ENCODE measurements at regions not wholly inside any gene's neighbourhood (a gene's known extent, or its start where the extent isn't known, plus 50 kb on each side); places are given as distances from the start of the nearest gene placed in this dataset.

DNA sequence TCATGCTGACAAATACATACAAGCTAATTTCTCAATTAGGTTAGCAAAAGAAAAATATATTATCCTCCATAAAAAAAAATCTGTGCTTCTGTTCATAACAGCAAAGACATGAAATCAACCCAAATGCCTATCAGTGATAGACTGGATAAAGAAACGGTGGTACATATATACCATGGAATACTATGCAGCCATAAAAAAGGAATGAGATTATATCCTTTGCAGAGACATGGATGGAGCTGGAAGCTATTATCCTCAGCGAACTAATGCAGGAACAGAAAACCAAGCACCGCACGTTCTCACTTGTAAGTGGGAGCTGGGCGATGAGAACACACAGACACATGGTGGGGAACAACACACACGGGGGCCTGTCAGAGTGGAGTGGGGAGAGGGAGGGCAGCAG, 84.0 kb upstream of the PALMD start:
- intact Hi-C loops (cut with DNase I) = no loop called here
- no peak for DNase-seq

DNA sequence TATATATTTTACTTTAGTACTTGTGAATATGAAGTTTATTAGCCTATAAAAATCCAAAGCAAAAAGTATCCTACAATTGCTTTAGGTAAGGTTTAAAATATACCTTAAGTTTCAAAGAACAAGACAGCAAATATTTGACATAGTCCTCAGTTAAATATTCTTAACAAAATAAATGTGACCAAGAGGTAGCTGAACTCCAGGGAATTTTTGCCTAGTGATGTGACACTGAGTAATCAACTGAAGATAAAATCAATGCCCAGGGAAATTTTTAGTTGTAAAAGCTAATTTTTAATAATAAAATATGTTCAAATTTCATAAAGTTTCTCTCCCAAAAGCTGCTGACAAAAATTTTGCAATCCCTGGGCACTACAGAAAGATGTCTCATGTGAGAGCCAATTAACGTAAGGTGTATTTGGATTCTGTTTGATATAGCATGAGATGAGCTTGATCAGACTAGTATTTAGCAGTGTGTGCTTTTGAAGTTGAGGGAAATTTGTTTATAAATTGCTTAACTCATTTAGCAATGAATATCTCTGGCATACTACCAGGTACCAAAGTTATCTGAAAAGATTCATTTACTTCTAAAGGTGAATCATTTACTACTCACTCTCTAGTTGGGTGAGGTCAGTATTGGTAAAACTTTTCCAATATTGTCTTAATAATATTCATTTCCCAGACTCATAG, 80.2 kb upstream of the PALMD start:
- intact Hi-C loops (cut with DNase I) = no loop called here
- no peak for DNase-seq

DNA sequence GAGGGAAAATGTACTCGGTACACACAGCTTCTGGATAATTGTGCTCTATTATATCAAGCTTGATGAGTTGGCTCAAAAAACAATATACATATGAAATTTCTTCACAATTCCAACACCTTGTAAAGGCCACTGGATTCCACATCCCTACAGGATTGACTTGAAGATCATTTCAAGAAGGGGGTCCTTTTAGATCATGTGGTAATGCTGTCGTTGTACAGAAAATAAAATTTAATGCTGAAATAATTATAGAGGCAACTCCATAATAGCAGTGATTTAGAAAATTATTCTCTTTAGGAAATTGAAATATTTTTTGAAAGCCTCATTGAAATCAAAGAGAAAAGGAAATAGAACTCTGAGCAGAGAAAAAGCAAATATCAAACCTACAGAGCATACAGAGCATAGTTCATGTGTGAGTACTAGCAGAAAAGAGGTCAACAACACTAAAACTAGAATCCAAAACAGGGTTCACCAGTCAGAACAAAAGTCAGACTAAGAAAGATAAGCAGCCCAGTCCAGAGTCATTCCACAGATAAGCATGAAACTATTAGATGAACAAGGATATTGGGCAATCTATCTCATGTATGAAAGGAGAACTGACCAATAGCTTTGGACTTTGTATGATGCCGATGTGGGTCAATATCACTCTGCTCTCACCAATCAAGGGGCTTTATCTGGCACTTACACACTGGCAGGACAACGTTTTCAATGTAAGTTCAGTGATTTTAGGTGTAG, 79.5 kb upstream of the PALMD start:
- intact Hi-C loops (cut with DNase I) = no loop called here
- DNase-seq = no peak

DNA sequence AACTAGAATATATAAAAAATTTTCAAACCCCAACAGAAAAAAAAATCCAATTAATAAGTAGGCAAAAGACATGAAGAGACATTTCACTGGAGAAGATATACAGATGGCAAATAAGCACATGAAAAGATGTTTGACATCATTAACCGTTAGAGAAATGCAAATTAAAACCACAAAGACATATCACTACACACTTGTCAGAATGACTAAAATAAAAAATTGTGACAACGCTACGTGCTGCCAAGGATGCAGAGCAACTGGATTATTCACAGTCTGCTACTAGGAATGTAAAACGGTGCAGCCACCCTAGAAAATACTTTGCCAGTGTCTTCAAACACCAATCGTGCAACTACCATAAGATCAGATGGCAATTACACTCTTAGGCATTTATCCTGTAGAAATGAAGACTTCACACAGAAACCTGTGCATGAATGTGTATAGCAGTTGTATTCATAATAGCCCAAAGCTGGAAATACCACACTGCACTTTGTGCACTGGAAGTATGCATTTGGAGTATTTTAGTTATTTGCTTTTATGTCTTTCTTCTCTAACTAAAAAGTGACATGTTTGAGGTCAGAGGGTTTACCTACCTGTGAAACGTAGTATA, 75.3 kb upstream of the PALMD start:
- DNase-seq = no peak
- intact Hi-C loops (cut with DNase I) = no loop called here

DNA sequence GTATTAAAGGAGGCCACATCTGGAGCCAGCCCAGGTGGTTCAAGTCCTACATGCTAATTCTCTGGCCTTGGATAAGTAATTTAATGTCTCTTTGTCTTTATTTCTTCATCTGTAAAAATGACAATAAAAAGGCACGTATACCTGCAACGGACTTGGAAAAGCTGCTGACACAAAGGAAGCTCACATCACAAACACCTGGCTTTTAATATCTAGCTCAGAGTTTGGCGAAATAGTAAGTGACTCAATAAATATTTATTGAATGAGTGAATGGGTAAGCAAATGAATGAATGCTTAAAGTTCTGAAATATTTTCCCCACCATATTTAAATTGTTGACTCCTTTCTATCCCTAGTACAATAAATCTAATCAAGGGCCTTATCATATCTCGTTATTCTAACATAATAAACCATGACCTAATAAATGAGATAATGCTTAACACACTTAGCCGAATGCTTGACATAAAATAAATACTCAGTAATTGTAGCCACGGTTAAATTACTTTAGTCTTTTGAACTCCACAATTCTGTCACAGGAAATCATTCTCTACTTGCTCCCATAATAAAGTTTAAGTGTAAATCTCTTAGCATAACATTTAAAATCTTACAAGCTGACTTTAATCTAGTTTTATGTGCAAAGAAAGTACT, 74.7 kb upstream of the PALMD start:
- intact Hi-C loops (cut with DNase I) = no loop called here
- no peak for DNase-seq

DNA sequence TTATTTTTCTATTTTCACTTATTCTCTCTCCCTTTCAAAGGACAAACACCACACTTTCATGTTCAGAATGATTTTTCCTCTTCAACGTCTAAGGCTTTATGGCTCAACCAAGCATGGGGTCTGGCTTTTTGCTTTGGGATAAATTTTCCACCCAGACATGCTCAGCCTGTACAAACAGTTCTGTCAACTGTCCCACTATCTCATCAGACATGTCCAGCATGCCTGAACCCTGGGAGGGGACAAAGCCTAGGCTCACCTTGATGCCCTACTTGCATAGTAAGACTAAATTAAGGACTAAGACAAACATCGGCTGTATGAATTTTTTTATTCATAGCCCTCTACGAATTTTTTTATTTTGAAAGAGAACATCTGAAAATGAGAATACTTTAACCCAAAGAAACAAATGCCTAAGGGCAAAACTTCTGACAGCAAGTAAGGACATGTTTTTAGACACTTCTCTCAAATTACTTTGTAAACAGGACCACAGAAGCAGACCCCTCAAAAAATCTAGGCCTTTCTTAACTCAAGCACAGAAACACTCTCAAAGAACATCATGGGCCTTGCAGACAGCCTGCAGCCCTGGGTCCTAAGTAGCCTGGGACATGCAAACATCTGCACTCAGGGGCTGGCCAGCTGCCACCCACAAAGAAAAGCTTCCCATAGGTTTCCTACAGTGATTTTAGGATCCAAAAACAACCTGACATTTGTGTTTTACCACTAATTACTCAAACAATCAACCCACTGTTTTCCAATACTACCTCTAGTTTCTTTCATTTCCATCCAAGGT, 72.3 kb upstream of the PALMD start:
- intact Hi-C loops (cut with DNase I) = no loop called here

DNA sequence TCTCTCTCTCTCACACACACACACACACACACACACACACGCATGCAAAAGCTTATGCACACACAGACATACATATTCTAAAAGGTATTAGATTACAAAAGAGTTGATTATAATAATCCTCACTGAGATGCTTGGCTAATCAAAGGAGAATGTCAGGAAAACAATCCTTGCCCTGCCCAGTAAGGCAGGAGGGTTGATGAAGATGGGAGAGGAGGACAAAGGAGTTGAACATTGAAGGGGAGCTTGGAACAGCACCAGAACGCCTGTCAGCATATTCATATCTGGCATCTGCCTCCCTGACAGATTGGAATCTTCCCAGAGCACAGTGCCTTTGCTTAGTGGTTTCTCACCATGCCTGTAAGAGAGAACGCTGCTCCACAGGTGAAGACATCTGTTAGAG, 68.6 kb upstream of the PALMD start:
- intact Hi-C loops (cut with DNase I) = no loop called here
- DNase-seq = no peak

More for the DNA sequence above, 72.3 kb upstream of the PALMD start:
- DNase-seq = peak in 1 of 10 donors; percentile 59

DNA sequence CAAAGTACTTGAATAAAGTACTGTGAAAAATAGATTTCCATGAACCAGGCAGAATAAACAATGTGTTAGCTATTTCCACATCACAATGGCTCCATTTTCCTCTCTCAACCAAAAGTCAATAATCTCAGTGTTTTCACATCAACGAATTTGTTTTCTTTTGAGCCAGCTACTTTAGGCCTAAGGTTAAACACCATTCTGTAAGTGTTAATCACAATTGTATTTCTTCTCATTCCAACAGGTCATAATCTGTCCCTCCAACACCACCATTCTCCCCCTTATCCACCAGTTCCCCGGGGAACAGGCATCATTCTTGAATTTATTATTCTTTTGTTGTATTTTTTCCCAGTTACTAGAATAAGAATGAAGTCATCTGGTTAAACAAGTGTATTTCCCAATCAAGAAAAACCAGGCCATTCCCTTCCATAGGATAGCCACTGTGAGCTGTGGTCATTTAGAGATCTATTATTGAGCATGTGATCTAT, 66.2 kb upstream of the PALMD start:
- no peak for DNase-seq
- intact Hi-C loops (cut with DNase I) = no loop called here

DNA sequence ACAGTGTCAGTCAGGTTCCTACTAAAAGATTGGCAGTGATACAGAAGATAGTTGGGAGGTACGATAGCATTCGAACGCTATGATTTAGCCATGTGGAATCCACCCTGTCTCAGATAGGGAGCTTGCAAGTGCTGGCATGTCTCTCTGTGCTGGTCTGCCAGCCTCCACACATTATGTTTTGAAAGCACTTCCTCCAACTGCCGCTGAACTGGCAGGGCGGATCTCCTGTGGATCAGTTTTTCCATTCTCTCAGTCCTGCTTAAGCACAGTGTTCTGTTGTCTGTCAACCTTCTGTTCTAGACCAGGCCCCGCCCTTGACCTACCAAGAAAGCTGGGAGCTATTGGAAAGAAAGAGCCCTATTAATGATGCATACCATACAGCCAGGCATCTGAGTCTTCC, 65.5 kb upstream of the PALMD start:
- intact Hi-C loops (cut with DNase I) = no loop called here
- peak in 4 of 10 donors; percentile 9 to 78 (median 30) for DNase-seq

DNA sequence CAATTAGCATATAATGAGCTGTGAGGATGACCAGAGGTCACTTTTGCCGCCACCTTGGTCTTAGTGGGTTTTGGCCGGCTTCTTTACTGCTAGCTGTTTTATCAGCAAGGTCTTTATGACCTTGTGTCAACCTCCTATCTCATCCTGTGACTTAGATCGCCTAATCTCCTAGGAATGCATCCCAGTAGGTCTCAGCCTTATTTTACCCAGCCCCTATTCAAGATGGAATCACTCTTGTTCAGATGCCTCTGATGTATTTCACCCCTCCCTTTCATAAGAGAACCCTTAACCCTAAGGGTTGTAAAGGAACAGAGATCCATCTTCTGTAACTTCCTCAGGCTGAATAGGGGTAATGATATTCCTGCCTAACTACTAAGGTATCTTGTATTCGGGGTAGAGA, 58.9 kb upstream of the PALMD start:
- intact Hi-C loops (cut with DNase I) = no loop called here
- no peak for DNase-seq

DNA sequence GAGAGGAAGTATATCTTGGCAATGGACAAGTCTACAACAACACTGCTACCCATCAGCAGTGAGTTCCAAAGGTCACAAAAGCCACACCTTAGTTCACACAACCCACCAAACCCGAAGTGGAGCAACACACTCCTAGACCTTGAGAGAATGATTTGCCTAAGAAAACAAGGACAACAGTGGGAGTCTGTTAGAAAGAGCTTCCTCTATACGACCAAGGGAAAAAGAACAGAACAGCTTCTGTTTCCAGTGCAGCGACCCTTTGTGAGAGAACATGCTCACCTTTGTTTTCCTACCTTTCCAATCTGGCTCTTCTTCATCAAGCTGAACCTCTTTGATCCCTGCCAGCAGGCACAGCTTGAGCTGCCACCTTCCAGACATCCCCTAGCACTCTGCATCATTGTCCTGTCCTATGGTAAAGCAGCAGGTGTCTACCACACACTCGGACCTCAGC, 56.7 kb upstream of the PALMD start:
- intact Hi-C loops (cut with DNase I) = no loop called here
- DNase-seq = no peak

DNA sequence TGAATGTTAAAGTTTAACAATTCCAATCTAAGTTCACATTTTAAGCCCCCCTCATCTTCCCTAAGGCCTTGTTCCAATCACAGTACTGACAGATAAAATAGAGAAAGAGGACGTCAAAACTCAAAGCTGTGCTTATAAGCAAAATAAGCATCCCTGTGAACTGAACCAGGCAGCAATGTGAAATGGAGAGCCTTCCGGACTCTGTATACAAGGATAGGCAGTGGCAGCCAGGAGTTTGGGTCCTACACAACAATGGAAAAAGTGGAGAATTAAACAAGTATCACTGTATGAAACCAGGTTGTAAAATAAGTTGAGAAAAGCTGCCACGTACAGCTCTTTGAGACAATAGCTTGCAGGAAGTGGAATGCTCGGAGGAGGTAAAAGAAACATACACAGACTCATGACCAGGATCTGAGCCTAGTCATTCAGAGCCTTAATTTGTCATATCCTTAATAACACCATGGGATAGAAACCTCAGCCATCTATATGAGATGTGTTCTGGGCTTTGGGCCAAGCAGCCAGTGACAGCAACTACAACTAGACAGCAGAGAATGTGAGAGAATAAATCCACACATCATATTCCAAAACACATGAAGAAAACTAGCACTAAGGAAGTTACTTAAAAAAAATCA, 55.2 kb upstream of the PALMD start:
- intact Hi-C loops (cut with DNase I) = no loop called here
- DNase-seq = peak in 6 of 10 donors; percentile 23 to 85 (median 56)

DNA sequence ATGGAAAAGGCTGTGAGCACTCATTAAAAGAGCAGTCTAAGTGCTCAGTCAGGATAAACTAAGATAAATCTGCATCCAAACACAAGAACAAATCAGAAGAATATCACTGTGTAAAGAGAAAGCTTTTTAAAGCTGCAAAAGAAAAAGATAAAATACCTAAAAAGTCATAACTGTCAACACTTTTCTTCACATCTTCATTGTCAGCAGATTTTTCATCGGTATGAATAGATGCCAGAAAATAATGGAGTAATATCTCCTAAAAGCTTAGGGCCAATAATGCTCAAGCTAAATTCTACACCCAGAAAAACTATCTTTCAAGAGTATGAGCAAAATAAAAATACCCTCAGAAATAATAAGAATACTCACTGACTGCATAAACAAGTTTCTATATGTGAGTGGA, 54.0 kb upstream of the PALMD start:
- no peak for DNase-seq
- intact Hi-C loops (cut with DNase I) = no loop called here

DNA sequence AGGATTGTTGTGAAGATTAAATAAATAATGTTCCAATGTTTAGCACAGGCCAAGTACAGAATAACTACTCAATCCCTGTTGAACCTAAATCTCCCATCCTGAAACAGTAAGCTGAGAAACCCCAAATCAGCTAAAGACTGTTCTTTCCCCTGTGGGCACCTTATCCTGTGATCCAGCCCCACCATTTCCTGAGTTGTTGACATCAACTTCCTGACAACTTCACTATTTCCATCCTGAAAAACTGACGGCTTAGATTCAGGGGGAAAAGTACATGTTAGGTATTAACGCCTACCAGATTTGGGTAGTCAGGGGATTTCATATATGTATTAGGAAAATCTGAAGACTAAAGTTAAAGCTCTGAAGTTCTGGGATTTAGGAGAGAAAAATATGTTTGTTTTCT, 51.7 kb upstream of the PALMD start:
- intact Hi-C loops (cut with DNase I) = no loop called here
- no peak for DNase-seq

DNA sequence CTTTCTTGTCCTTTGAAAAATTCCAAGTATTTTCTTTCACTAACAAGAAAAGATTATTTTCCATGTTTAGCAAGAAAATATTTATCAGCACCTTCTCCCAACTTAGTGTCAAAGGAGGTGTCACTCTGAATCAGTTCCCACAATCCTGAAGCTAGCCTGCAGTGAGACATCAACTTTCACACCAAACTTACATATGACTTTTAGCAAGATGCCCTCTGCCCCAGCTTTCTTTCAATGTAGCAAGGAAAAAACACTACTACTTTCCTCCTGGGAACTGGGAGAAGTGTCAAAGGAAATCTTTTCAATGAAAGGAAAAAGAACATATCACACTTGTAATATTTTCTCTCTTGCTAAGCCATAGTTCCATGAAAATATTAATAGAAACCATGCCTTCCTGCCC, 50.9 kb upstream of the PALMD start:
- intact Hi-C loops (cut with DNase I) = no loop called here
- no peak for DNase-seq

DNA sequence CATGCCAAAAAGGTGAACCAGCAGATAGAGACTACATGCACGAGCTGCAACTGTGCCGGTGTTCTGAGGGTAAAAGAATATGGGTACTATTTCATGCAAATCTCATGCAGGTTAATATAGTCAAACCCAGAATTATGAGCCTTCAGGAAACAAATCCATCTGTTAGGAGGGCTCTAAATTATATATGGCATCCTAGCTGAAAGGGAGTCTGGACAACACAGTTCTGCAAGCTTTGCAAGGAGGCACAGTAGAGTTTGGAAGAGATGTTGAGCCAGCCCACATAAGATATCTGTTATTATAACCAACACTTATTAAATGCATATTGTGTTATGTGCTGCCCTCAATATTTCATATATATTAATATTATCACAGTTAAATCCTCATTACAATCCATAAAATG, 50.5 kb upstream of the PALMD start:
- DNase-seq = no peak
- intact Hi-C loops (cut with DNase I) = no loop called here

All from posterior cingulate gyrus (tissue), 11 donors.